ENCODE measurements at regions not wholly inside any gene's neighbourhood (a gene's known extent, or its start where the extent isn't known, plus 50 kb on each side); places are given as distances from the start of the nearest gene placed in this dataset.

DNA sequence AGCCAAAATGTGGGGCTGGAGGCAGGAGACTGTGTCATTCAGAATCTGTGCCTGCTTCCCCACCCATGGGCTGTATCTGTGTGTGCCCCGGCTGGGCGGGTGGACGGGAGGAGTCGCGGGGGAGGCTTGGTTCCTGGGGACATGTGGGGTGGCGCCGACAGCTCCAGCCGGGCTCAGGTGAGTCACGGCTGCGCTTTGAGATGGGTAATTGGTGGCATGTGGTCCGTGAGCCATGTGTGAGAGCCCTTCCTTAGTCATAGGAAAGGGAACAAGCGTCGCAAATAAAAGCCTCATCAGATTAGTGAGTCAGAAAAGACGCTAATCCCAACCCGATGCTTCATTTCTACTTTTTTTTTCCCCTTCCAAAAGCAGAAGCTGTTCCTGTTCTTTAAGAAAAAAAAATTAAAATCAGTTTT is 118.6 kb upstream of the ZNF536 start:
- TF ChIP-seq, protein P1, sequence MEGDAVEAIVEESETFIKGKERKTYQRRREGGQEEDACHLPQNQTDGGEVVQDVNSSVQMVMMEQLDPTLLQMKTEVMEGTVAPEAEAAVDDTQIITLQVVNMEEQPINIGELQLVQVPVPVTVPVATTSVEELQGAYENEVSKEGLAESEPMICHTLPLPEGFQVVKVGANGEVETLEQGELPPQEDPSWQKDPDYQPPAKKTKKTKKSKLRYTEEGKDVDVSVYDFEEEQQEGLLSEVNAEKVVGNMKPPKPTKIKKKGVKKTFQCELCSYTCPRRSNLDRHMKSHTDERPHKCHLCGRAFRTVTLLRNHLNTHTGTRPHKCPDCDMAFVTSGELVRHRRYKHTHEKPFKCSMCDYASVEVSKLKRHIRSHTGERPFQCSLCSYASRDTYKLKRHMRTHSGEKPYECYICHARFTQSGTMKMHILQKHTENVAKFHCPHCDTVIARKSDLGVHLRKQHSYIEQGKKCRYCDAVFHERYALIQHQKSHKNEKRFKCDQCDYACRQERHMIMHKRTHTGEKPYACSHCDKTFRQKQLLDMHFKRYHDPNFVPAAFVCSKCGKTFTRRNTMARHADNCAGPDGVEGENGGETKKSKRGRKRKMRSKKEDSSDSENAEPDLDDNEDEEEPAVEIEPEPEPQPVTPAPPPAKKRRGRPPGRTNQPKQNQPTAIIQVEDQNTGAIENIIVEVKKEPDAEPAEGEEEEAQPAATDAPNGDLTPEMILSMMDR (IDR thresholded peaks at IDR 0.05) = no peak
- TF ChIP-seq ZFX (IDR thresholded peaks at IDR 0.05; ENCODE audit: borderline replicate concordance) = no peak
